ENCODE measurements at regions not wholly inside any gene's neighbourhood (a gene's known extent, or its start where the extent isn't known, plus 50 kb on each side); places are given as distances from the start of the nearest gene placed in this dataset.

DNA sequence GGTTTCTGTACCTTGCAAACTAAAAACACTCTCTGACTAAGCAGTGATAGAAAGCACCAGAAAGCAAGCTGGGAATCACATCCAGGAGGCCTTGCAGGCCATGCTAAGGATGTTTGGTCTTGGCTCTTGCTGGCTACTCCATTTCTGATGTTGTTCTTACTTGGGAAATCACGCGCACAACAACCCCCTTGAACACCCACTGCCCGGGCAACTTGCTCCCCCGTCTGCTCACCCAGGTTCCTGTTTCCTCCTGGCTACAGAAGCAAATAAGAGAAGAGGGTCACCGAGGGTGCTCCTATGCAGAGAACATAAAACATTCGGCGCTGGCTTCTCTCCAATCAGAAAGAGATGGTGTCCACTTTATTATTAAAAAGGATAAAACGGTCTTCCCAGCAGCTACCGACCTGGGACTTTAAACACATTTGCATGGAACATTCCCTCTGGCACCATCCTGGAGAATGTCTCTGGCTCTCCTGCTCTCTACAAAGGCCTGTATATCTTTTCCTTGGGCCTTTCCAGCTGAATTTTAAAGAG lies 271.2 kb upstream of the RPL38 start:
- DNase-seq (ENCODE audit: low read depth), result no peak

DNA sequence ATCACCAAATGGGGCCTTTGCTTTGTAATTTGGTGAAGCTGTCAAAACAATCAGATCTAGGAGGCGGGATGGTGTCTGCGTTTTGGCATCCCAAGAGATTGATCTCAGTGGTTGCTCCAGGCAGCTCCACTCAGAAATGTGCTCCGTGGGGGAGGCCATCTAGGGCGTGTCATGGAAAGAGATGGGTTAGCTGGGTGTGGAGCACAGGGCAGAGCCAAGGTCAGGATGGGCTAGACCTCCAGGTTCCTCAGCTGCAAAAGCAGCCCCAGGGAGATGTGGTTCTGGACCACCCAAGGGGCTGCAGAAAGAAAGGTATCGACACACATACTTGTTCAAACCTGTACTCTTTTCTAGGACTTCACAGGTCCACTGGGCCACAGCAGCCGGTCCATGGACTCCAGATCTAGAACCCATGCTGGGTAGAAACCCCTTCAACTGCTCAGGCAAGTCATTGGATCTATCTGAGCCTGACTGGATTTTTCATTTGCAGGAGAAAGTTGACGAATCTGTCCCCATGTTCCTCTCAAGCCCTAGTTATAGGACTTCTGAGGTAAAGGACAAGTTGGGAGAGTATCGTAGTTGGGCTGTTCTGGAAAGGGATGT lies 270.2 kb upstream of the RPL38 start:
- no peak for DNase-seq (ENCODE audit: low read depth)

DNA sequence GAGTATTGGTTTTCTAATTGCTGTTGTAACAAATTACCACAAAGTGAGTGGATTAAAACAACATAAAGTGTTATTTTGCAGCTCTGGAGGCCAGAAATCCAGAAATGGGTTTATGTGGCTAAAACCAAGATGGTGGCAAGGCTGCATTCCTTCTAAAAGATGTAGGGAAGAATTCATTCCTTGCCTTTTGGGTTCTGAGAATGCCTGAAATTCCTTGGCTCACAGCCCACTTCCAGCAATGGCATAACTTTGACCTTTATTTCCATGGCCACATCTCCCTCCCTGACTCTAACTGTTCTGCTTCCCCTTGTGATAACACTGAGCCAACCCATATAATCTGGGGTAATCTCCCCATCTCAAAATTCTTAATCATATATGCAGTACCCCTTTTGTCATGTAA lies 269.6 kb upstream of the RPL38 start:
- no peak for DNase-seq (ENCODE audit: low read depth)

DNA sequence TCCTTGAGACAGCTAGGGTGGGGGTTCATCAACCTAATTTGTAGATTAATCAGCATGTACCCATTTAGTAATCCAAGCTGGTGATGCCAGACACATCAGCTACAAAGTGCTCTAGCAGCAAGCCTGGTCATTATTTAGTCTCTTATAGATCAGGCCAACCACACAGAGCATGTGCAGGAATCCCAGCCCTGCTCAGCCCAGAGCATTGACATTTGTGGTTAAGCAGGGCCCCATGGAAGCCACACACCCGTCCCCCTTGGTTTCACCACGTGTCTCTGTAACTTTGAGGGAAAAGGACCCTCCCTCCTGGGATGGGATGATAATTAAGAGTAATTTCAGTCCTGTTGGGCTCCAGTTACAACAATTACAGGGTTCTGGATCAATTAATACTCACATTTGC lies 268.8 kb upstream of the RPL38 start:
- DNase-seq (ENCODE audit: low read depth), result no peak

DNA sequence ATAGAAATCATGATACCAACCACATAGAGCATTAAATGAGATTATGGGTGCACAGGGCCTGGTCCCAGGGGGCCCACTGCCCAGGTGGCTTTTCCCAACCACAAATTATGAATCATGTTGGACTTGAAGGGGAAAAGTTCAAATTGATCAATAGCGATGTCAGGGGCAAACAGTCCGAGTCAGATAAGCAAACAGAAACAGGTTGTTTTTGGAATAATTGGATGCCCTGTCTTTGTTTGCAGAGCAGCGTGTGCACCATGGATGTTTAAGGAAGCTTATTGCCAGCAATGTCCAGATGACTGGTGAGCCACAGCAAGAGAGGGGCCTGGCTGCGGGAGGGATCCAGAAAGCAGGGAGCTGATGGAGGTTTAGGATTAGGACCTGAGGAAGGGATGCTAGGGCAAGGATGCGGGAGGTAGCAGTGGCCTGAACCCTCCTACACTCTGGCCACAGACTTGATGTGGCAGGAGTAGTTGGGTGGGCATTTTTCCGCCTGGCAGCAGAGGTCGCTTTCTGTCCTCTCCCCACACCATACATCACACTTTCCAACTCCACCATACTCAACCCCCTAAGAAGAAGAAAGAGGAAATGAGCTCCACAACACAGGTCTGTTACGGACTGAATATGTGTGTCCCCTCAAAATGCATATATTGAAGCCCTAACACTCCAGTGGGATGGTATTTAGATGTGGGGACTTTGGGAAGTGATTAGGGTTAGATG lies 266.4 kb upstream of the RPL38 start:
- no peak for DNase-seq (ENCODE audit: low read depth)

DNA sequence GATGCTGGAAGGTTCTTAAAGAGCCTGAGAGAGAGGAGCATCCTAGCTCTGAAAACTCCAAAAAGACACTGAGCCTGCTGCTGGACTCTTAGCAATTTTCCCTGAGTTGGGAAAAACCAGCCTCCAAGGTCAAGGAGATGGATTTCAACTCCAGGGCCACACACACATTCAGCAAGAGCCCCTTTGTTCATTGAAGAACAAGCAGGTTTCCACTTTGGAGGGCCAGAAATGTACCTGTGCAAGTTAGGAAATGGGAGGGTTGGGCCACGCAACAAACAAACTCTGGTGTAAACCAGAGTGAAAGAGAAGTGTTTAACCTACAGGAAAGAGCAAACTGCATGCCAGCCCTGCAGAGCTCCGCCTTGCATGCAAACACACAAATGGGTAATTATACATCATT lies 264.8 kb upstream of the RPL38 start:
- DNase-seq (ENCODE audit: low read depth), result no peak

DNA sequence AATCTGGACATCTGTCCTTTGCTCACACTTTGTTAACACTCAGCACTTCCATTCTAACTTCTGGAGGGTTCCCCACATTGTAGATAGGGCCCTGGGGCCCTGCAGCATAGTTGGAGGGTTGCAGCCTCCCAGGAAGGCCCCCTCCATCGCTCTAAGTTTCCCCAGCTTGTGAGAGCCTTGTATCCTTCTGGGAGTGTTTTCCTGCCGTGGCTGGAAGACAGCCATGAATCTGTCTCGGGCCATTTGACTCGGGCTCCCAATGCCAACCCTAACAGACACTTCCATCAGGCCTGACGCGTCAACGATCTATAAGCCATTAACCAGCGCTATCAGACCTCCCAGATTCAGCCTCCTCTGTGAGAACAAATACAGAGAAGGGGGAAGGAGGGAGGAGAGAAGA lies 263.7 kb upstream of the RPL38 start:
- DNase-seq (ENCODE audit: low read depth), result no peak

DNA sequence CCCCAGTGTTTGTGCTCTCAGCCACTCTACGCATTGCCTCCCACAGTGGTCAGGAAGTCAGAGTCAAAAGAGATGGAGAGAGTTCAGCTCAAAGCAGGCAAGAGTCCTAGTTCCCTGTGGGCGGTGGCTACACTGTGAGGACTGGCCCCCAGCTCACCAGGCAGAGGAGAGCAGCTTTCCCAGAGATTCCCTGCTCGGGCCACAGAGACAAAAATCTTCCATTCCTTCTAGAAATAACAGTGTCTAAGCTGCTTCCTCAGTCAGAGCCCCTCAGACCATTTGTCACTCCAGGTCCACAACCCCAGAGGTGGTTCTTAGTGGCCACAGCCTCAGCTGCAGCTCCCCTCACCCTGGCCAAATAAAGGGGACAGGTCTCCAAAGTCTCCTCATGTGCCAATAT lies 263.0 kb upstream of the RPL38 start:
- no peak for DNase-seq (ENCODE audit: low read depth)

DNA sequence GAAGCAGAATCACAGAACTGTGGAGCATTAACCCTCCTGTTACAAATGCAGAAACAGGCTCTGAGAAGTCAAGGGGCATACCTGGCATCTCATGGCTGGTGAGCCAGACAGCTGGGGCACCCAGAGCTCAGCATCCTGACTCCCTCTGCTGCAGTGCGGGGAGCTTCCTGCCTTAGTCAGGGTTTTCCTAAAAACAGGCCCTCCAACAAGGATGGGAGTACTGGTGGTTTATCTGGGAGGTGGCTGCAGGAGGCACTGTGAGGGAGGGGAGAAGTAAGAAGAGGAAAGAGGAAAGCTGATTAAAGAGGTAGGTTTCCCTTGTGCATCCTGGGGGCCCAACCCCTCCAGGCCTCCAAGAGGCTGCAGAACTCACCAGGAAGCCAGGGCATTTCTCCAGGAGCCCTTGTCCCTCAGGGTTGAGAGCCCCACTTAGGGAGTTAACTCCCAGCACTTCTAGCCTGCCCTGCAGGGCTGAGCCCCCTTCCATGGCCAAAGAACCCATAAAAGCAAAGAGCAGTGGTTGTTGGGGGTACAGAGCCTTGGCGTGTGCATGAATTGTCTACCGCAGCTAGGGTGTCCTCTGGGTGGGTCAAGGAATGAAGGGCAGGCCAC lies 261.5 kb upstream of the RPL38 start:
- DNase-seq (ENCODE audit: low read depth), result no peak

DNA sequence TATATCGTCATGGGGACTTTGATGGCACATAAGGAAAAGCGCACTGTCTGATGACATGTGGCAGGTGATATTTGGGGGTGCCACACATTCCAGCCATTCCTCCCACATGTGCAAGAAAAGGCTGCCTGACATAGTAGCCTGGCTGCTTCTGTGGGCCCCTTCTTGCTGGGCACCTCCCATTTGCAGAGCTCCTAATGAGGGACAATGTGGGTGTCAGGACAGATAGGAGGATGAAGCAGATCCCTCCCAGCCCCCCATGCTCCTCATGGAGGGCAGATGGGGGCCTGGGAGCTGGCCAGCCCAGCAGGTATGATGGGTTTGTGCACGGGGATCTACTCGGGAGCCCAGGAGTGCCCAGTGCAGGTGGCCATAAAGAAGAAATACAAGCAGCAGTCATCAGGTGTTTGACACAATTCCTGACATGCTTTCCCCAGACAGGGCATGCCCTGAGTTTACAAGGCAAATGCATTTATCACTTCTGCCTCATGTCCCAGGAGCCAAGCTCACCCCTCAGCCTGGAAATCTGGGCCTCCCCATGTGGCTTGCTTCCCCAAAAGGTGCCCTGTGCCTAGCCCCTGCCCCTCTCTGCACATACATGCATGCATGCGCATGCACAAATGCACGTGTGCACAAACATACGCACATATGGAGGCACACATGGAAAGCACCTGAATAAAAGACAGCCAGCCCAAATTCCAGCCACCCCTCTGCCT lies 260.6 kb upstream of the RPL38 start:
- no peak for DNase-seq (ENCODE audit: low read depth)

DNA sequence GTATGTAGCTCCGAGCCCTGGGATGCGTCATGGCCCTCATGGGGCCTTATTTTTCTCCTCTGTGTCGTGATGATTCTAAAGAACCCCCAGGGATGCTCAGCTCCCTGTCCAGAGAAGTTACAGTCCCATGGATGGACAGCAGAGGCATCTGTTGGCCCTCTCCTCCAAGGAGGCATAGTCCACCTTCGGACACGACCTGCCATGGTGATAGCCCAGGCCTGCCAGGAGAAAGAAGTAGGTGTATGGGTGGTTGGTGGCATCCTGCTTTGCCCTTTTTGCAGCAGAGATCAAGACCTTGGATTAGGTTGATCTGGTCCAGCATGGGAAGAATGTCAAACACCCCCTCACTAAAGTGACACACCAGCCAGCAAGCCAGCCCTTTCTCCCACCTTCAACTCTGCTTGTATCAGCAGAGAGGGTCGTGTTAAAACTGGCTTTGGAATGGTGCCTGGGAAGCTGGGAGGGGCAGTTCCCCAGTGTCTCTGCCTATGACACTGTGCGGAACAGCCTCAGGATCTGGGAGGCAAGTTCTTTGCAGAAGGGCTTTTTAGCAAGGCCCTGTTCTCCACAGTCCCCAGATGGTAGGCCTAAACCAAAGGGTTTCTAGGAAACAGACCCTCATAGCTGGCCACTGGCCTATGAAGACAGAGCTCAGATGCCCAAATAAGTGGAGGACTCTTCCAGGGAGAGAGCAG lies 259.9 kb upstream of the RPL38 start:
- no peak for DNase-seq (ENCODE audit: low read depth)

DNA sequence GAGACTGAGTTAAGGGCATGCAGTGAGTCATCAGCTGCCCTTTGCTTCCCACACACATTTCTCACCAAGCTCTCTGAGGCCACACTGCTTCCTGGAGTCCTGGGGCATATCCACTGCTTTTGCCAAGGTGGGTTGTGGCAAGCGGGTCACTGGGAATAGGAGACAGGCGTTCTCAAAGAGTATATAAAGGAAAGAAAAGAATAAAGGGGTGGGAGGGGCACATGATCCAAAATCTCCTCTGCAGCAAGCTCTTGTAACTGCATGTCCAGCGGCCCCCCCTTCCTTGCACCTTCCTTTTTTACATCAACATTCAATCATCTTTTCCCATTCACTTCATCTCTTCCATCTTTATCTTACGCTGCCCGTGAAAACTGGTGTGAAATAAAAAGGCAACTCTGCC lies 259.1 kb upstream of the RPL38 start:
- DNase-seq (ENCODE audit: low read depth), result no peak

DNA sequence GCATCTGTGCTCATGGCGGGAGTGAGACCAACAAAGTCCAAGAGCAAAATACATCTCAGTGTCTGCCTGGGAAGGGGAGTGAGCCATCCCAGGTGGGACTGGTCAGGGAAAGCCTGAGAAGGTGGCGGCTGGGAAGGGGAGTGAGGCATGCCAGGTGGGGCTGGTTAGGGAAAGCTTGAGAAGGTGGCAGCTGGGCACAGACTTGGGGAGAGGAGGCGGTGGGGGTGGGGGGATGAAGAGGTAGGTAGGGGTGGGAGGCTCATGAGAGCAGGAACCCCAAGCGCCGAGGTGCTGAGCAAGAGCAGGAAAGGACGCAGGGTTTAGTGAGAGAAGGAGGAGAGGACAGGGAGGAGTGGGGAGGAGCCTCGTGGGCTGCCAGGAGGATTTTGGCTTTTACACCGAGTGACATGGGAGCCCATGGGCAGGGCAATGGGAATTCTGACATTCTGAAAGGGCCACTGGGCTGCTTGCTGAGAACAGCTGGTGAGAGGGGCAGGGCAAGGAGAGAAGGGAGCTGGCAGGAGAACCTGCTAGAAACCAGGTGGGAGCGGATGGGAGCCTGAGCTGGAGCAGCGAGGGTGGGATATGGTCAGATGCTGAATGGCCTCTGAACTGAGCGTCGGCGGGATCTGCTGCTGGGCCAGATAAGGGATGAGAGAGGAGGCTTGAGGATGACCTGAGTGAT lies 256.1 kb upstream of the RPL38 start:
- DNase-seq (ENCODE audit: low read depth), result no peak

DNA sequence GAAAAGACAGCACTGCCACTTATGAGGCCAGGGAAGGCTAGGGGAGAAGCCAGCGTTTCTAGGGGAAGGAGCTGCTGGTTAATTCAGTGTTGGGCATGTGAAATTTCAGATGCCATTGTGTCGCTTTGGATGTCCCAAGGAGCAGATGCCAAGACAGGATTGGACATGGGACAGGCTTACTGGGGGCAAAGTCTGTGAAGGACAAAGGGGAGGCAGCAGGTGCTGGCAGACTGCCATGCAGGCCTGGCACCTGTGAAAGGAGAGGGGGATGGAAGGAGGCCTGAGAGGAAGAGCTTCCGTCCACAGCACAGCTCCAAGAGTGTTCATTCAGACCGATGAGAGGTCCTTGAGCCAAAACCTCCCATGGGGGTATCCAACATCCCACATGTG lies 255.5 kb upstream of the RPL38 start:
- no peak for DNase-seq (ENCODE audit: low read depth)

DNA sequence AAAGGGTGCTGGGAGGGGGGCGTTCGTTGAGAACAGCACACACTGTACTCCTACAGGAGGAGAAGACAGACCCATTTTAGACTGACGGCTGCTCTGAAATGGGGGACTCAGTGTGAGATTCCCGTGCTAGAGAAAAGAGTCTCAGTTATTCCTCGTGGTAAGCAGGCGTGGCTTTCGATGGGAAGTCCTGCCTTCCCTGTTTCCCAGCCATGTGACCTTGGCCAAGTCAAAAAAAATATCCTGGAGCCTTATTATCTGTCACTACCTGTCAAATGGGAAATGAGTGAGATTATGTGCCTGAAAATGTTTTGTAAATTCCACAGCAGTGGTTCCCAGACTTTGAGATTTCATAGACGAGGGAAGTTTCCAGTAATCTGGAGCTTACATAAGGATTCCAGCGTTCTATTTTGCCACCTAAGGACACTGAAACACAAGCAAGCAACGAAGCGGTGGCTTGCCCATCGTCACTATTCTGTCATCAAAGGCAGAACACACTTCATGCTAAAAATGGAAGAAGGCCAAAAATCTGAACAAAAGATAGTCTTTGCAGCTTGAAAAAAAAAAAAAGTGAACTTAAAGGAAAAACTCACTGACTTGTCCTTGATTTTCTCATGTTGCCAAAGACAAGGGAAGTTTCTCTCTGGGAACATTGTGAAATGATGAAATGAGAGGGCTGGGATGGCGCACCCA lies 253.4 kb upstream of the RPL38 start:
- no peak for DNase-seq (ENCODE audit: low read depth)

DNA sequence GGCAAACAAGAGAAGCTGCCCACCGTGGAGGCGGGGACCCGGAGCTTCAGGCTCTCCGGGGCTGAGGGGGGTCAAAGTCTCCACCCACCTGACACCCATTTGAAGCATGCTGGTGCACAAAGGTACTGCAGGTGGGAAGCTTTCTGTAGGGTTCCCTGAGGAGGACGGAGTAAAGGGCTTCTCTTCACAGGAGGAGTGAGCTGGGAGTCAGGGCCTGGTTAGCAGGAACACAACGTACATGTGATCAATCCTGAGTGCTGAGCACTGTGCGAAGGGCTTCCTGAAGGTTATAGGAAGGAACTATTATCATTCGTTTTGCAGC lies 252.9 kb upstream of the RPL38 start:
- DNase-seq (ENCODE audit: low read depth), result no peak

DNA sequence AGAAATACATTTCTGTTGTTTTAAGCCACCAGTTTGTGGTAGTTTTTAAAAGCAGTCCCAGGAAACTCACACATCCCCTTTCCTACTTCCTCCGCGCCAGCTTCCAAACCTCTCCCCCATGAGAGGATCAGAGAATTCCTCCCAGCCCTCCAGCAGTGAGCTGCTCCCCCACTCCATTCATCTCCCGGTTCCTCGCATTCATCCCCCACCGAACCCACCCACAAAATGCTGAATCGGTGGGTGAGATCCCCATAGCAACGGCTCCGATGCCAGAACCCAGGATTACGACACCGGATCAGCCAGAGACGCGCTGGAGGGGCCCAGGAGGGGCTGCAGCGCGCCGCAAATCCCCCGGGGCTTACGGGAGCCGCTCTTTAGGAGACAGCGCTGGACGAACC lies 251.4 kb upstream of the RPL38 start:
- DNase-seq (ENCODE audit: low read depth), result no peak

DNA sequence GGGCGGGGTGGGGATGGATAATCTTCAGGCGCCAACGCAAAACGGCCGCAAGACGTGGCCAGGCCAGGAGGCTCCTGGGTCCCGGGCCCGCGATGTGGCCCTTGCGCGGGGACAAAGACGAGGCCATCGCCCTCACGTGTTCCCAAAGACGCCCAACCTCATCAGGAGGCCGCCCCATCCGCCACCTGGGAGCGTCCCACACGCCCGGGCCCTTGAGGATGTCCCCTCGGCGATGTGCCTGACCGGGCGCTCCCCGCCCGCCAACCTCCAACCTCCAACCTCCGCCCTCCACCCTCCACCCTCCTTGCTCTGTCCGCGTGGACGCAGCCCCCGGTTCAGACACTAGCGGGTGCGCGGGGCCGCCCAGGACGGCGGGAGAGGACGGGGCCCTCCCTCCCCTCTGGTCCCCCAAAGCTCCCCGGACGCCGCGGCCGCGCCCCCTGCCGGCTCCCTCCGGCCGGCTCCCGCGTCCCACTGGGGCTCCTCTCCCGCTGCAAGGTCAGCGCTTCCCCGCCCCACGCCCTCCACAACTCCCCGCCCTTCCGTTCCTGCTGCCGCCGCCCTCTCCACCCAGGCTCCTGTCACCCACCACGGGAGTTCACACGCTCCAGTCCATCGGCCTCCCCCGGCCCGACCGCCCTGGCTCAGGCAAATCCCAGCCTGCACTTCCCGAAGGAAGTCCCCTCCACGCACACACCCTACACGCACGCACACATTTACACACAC lies 250.8 kb upstream of the RPL38 start:
- no peak for DNase-seq (ENCODE audit: low read depth)

DNA sequence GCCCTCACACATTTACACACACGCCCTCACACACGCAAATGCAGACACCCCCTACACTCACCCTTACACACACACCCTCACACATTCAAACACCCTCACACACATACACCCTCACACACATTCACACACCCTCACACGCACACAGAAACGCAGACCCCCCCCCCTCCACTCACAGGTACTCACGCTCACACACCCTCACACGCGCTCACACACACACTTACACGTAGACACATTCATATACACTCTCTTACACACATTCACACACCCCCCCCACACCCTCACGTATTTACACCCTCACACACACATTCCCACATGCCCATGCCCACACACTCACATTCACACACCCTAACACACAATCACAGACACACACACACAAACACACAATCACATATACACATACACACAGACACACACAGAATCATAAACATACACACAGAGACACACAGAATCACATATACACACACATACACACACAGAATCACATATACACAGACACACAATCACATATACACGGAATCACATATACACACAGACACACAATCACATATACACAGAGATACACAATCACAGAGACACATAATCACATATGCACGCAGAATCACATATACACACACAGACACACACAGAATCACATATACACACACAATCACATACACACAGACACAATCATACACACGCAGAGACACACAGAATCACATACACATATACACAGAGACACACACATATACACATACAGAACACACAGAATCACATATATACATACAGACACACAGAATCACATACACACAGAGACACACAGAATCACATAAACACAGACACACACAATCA lies 250.1 kb upstream of the RPL38 start:
- no peak for DNase-seq (ENCODE audit: low read depth)

DNA sequence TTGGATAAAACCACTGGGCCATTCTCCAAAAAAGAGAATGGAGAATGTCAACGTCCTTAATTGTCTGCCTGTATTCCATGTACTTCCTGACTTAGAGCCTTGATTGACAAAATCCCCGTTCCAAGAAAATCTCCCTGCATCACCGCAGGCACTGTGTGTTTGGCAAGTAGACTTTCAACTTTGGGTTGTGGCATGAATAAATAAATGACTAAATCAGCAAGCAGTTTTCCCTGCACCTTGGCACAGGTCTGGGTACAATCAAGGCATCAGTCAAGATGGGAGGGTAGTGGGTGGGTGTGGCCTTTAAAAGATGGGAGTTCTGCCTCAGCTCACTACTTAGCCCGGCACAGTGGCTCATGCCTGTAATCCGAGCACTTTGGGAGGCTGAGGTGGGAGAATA lies 248.5 kb upstream of the RPL38 start:
- DNase-seq (ENCODE audit: low read depth), result no peak

All from stimulated activated CD8-positive, alpha-beta memory T cell treated with anti-CD3 and anti-CD28 coated beads, Interleukin-15, amount 100 ng/mL, for 24 hours (primary cell).